GM12891 (cell line): ENCODE measurements at regions not wholly inside any gene's neighbourhood (a gene's known extent, or its start where the extent isn't known, plus 50 kb on each side); places are given as distances from the start of the nearest gene placed in this dataset.

Experiments
- PAX5 ChIP-seq: IDR thresholded peaks from 2 replicates; pipeline ENCODE4 v1.6.1; 2011; ENCODE audit warnings: low read length, moderate library complexity, mild to moderate bottlenecking; ENCODE audit not compliant: insufficient read depth, severe bottlenecking
- POLR2A ChIP-seq: IDR thresholded peaks from 2 replicates; pipeline ENCODE4 v1.6.1; 2011; ENCODE audit warnings: low read depth, low read length, control low read depth
- POLR2AphosphoS5 ChIP-seq: IDR thresholded peaks from 2 replicates; pipeline ENCODE4 v1.6.1; 2011; ENCODE audit warnings: low read depth, low read length, control low read depth
- POU2F2 ChIP-seq: IDR thresholded peaks from 2 replicates; pipeline ENCODE4 v1.6.1; 2011; ENCODE audit warnings: low read depth, mild to moderate bottlenecking, control low read depth, low read length, moderate library complexity
- SPI1 ChIP-seq: IDR thresholded peaks from 2 replicates; pipeline ENCODE4 v1.6.1; 2011; ENCODE audit warnings: low read depth, low read length, control low read depth
- TAF1 ChIP-seq: IDR thresholded peaks from 2 replicates; pipeline ENCODE4 v1.6.1; 2011; ENCODE audit warnings: low read depth, low read length, control low read depth

DNA sequence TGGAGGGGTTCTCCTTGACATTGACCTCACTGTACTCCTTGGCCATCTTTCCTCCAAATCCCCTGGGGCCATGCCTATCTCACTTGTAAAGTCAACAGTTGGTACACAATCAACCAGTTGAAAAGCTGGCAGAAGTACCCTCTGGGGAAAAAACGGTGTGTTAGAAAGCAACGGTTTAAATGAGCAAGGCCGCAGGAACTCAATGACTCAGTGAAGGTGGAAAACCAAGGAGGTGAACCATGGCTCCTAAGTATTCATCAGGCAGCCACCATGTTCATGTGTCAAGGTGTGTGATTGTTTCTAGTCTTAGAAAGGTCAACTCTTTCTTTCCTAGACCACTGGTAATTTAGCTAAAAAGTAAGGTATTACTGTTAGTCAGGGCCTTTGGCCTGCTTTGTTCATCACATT, 130.9 kb upstream of the SATB1 start:
- TF ChIP-seq TAF1, result no peak
- no peak for TF ChIP-seq POLR2A
- TF ChIP-seq POLR2AphosphoS5, result no peak
- no peak for TF ChIP-seq SPI1
- no peak for TF ChIP-seq POU2F2
- no peak for TF ChIP-seq PAX5
